ENCODE measurements at regions not wholly inside any gene's neighbourhood (a gene's known extent, or its start where the extent isn't known, plus 50 kb on each side); places are given as distances from the start of the nearest gene placed in this dataset.
"Not testable (repeated sequence)": the region's sequence is repeated elsewhere in the genome, so short reads cannot be mapped to it uniquely, and the experiment has no call there.

DNA sequence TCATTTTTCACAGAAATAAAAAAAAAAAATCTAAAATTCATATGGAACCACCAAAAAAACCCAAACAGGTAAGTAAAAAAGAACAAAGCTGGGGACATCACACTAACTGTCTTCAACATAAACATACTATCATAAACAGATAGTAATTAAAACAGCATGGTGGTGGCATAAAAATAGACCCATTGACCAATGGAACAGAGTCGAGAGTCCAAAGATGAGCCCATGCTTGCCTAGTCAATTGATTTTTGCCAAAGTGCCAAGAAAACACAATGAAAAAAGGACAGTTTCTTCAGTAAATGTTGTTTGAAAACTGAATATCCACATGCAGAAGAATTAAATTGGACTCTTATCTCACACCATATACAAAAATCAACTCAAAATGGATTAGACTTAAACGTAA, 513.2 kb upstream of the PHF14 start:
- Mint-ChIP-seq H3K4me3 (no peak overlapping the region), H3K27ac (no peak overlapping the region), H3K27me3 (no peaks in the 10 kb centered on the region), H3K9me3 (peaks cover 2% of the 10 kb centered on the region), H3K4me1 (no peaks in the 10 kb centered on the region), H3K36me3 (no peaks in the 10 kb centered on the region)
- no peak for DNase-seq
- CTCF ChIA-PET: no interaction called here

- no peak for DNase-seq
- Mint-ChIP-seq H3K9me3 (peaks cover under 1% of the 10 kb centered on the region), H3K27ac (no peak overlapping the region), H3K27me3 (no peaks in the 10 kb centered on the region), H3K36me3 (no peaks in the 10 kb centered on the region), H3K4me3 (no peak overlapping the region), H3K4me1 (no peaks in the 10 kb centered on the region)
- CTCF ChIA-PET: no interaction called here
These were observed 510.0 kb upstream of the PHF14 start for GRCh38 chr7:10463701-10464100.

- H3K36me3 Mint-ChIP-seq, H3K27ac Mint-ChIP-seq, DNase-seq, H3K9me3 Mint-ChIP-seq, H3K4me1 Mint-ChIP-seq, H3K4me3 Mint-ChIP-seq, H3K27me3 Mint-ChIP-seq, CTCF ChIA-PET: not testable (repeated sequence)
These were observed 508.1 kb upstream of the PHF14 start for GRCh38 chr7:10465536-10465935.

GRCh38 chr7:10468908-10469307, 504.8 kb upstream of the PHF14 start:
- H3K27ac Mint-ChIP-seq: no peak overlapping the region
- H3K9me3 Mint-ChIP-seq: no peaks in the 10 kb centered on the region
- no peaks in the 10 kb centered on the region for H3K36me3 Mint-ChIP-seq
- CTCF ChIA-PET: no interaction called here
- no peak for DNase-seq
- no peaks in the 10 kb centered on the region for H3K27me3 Mint-ChIP-seq
- no peak overlapping the region for H3K4me3 Mint-ChIP-seq
- H3K4me1 Mint-ChIP-seq: no peaks in the 10 kb centered on the region

GRCh38 chr7:10469476-10469875, 504.2 kb upstream of the PHF14 start:
- Mint-ChIP-seq H3K9me3 (no peaks in the 10 kb centered on the region), H3K27me3 (no peaks in the 10 kb centered on the region), H3K36me3 (no peaks in the 10 kb centered on the region), H3K4me1 (no peaks in the 10 kb centered on the region), H3K4me3 (no peak overlapping the region), H3K27ac (no peak overlapping the region)
- no peak for DNase-seq
- CTCF ChIA-PET: no interaction called here

GRCh38 chr7:10471280-10472058, 502.2 kb upstream of the PHF14 start:
- Mint-ChIP-seq H3K27me3 (no peaks in the 10 kb centered on the region), H3K27ac (no peak overlapping the region), H3K4me1 (no peaks in the 10 kb centered on the region), H3K9me3 (no peaks in the 10 kb centered on the region), H3K4me3 (no peak overlapping the region), H3K36me3 (no peaks in the 10 kb centered on the region)
- no peak for DNase-seq
- CTCF ChIA-PET: no interaction called here

GRCh38 chr7:10472115-10472514, 501.6 kb upstream of the PHF14 start:
- H3K36me3 Mint-ChIP-seq: no peaks in the 10 kb centered on the region

DNA sequence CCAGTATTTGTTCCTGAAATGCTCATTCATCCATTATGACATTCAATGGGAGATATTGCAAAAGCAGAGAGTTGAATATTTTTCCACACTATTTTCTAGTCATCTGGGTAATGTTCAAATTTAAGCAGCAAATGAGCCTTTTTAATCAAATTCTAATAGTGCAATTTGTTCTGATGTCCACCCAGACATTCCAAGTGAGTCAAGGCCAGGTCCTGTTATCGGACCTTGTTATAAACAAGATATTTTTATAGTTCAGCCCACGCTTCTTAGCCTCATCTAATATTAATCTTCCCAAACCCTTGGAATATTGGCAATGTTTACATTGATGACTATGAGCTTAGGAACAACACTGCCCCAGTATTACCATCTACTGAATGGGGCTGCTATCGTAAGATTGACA, 500.1 kb upstream of the PHF14 start:
- no peaks in the 10 kb centered on the region for H3K36me3 Mint-ChIP-seq

More at GRCh38 chr7:10472115-10472514, 501.6 kb upstream of the PHF14 start:
- no peaks in the 10 kb centered on the region for H3K4me1 Mint-ChIP-seq
- no peaks in the 10 kb centered on the region for H3K27me3 Mint-ChIP-seq
- DNase-seq: no peak
- H3K4me3 Mint-ChIP-seq: no peak overlapping the region
- H3K27ac Mint-ChIP-seq: no peak overlapping the region
- no peaks in the 10 kb centered on the region for H3K9me3 Mint-ChIP-seq
- CTCF ChIA-PET: no interaction called here

GRCh38 chr7:10474048-10474447, 499.6 kb upstream of the PHF14 start:
- Mint-ChIP-seq H3K9me3 (no peaks in the 10 kb centered on the region), H3K27me3 (no peaks in the 10 kb centered on the region), H3K36me3 (no peaks in the 10 kb centered on the region), H3K4me1 (no peaks in the 10 kb centered on the region), H3K4me3 (no peak overlapping the region), H3K27ac (no peak overlapping the region)
- no peak for DNase-seq
- CTCF ChIA-PET: no interaction called here

More for the DNA sequence above, 500.1 kb upstream of the PHF14 start:
- H3K27ac Mint-ChIP-seq: no peak overlapping the region
- no peaks in the 10 kb centered on the region for H3K4me1 Mint-ChIP-seq
- no peak overlapping the region for H3K4me3 Mint-ChIP-seq
- no peaks in the 10 kb centered on the region for H3K27me3 Mint-ChIP-seq
- no peaks in the 10 kb centered on the region for H3K9me3 Mint-ChIP-seq
- CTCF ChIA-PET: no interaction called here
- no peak for DNase-seq

DNA sequence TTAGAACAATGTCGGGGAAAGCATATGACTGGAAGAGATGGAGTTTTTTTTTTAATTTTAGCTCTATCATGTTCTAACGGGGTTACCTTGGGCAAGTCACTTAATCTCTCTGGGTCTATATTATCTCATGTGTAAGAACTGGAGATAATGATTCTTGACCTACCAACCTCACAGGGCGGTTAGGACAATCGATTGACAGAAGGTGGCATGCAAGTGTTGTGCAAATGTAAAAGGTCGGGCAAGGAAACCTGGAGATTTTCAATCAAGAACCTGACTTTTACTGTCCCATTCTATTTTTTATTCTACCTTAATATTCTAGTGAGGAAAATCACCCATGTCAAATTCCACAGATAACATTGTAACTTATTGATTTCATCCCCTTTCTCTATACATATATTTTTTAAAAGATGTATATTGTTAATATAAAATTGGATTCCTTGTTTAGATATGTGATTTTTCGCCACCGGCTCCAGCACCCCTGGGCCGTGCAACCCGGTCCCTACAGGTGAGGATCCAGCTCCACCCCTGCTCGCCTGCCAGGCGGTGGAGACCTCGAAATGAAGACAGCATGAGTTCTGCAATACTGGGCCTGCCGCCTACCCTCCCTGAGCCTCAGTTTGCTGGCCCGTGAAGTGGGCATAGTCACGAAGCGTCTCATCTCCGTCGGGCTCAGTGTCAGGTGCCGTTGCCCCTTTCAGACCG, 497.6 kb upstream of the PHF14 start:
- Mint-ChIP-seq H3K4me3 (no peak overlapping the region), H3K36me3 (no peaks in the 10 kb centered on the region), H3K27me3 (no peaks in the 10 kb centered on the region), H3K4me1 (no peaks in the 10 kb centered on the region), H3K9me3 (no peaks in the 10 kb centered on the region), H3K27ac (no peak overlapping the region)
- DNase-seq: no peak
- CTCF ChIA-PET: no interaction called here

- Mint-ChIP-seq H3K36me3 (no peaks in the 10 kb centered on the region), H3K4me1 (no peaks in the 10 kb centered on the region), H3K27ac (no peak overlapping the region), H3K27me3 (no peaks in the 10 kb centered on the region), H3K4me3 (no peak overlapping the region), H3K9me3 (no peaks in the 10 kb centered on the region)
- DNase-seq: no peak
- CTCF ChIA-PET: no interaction called here
These were observed 497.0 kb upstream of the PHF14 start for GRCh38 chr7:10476642-10477041.

DNA sequence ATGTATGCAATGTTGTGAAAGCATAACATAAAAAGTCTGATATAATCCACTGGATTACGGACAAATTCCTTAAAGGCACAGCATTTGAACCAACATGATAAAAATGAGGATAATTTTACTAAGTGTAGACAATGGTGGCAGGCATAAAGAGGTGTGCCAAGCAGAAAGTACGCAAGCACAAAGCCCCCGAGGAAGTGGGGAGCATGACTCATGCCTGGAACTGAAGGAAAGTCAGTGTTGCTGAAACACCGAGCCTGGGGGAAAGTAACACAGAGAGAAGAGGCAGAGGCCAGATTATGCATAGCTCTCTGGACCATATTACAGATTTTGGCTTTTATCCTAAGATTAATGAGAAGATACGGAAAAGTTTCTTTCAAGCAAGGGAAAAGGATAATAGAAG, 490.0 kb upstream of the PHF14 start:
- CTCF ChIA-PET: no interaction called here
- Mint-ChIP-seq H3K27ac (no peak overlapping the region), H3K4me3 (no peak overlapping the region), H3K9me3 (no peaks in the 10 kb centered on the region), H3K36me3 (no peaks in the 10 kb centered on the region), H3K4me1 (no peaks in the 10 kb centered on the region), H3K27me3 (no peaks in the 10 kb centered on the region)
- DNase-seq: no peak

DNA sequence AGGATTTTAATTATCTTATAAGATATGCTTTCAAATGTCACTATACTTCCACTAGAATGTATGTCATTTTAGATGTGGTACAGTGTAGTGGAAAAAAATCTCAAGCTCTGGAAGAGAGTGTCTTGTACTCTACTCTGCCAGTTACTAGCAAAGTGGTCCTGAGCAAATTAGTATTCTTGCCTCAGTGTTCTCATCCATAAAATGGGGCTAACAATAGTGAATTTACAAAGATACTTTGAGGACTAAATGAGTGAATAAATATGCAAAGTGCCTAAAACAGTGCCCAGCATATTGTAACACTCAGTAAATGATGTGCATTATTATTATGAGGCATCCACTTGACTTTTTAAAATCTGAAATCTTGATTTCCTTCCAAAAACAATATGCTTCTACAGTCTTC, 488.9 kb upstream of the PHF14 start:
- no peak overlapping the region for H3K27ac Mint-ChIP-seq
- no peaks in the 10 kb centered on the region for H3K27me3 Mint-ChIP-seq
- no peaks in the 10 kb centered on the region for H3K9me3 Mint-ChIP-seq
- H3K4me1 Mint-ChIP-seq: no peaks in the 10 kb centered on the region
- H3K36me3 Mint-ChIP-seq: no peaks in the 10 kb centered on the region
- DNase-seq: no peak
- CTCF ChIA-PET: no interaction called here
- H3K4me3 Mint-ChIP-seq: no peak overlapping the region

GRCh38 chr7:10501206-10501884, 472.3 kb upstream of the PHF14 start:
- H3K36me3 Mint-ChIP-seq, H3K4me1 Mint-ChIP-seq, H3K27ac Mint-ChIP-seq, H3K27me3 Mint-ChIP-seq, DNase-seq, H3K4me3 Mint-ChIP-seq, CTCF ChIA-PET: not testable (repeated sequence)
- H3K9me3 Mint-ChIP-seq: peaks cover 22% of the 10 kb centered on the region

DNA sequence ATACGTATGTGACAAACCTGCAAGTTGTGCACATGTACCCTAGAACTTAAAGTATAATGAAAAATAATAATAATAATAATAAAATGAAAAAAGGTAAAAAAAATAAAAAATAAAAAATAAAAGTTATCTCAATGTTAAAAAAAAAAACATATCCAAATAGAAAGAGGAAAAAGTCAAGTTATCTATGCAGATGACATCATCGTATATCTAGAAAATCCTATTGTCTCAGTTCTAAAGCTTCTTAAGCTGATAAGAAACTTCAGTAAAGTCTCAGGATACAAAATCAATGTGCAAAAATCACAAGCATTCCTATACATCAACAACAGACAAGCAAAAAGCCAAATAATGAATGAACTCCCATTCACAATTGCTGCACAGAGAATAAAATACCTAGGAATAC, 466.6 kb upstream of the PHF14 start:
- Mint-ChIP-seq H3K36me3 (no peaks in the 10 kb centered on the region), H3K4me1 (no peaks in the 10 kb centered on the region), H3K9me3 (peaks cover 6% of the 10 kb centered on the region), H3K4me3 (no peak overlapping the region), H3K27ac (no peak overlapping the region), H3K27me3 (no peaks in the 10 kb centered on the region)
- CTCF ChIA-PET: no interaction called here
- DNase-seq: no peak
